GM19452 (cell line): ENCODE measurements at regions not wholly inside any gene's neighbourhood (a gene's known extent, or its start where the extent isn't known, plus 50 kb on each side); places are given as distances from the start of the nearest gene placed in this dataset.
"Not testable (repeated sequence)": the region's sequence is repeated elsewhere in the genome, so short reads cannot be mapped to it uniquely, and the experiment has no call there.

ENCODE experiments used
- ATAC-seq: cut with Tn5 transposase; IDR thresholded peaks from one replicate; pipeline ENCODE4 v1.9.1; 2021; ENCODE audit not compliant: unreplicated experiment

DNA sequence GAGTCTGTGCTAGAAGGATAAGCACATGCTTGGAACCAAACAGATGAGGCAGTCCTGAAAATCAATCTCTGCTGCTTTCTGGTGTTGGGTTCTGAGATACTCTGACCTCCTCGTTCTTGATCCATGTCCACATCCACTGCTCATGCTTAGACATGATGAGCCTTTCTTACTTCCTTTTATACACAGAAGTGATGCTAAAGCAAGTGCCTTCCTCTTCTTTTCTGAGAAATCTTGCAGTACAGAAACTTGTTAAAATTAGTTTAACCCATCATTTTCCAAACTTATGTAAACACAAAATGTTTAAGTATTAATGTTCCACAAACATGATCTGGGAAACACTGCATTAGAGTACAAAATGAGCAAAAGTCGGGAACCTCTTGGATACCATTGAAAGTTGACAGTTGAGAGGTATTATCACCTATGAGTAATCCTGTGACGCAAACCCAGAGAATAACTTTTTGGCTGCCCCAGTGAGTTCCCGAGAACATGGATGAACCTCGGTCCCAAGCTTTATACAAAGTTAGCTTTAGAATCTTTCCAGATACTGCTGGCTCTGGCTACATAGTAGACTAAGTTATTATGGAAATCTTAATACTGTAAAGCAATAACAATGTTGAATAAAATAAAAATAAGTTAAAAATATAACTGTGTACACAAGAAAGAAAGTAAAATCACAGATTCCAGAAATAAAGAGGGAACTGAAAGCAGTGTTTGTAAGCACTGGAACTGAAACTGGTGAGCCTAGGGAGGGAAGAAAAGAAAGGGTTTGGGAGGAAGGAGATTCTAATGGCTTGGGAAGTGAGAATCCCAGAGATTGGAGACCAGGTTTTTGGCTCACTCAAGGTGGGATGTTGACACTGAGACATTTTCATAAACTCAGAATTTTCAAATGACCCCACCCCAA, 429.3 kb upstream of the RUNX1 start:
- ATAC-seq, result no peak

DNA sequence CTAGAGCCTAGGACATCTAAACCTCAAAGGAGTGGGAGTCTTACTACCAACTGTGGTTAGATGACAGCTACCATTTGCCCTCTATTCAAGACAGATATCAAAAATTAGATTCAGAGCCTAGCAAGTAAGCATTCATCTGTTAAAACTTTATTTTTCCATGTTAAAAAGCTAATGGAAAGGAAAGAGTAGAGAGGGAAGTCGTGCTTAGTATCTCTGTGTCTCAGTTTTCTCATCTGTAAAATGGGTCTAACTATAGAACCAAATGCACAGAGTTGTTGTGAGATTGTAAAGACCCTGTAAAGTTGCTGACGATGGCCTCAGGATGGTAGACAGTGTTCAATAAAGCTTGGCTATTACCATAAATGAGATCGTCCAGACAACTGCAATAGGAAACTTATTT, 428.5 kb upstream of the RUNX1 start:
- no peak for ATAC-seq

DNA sequence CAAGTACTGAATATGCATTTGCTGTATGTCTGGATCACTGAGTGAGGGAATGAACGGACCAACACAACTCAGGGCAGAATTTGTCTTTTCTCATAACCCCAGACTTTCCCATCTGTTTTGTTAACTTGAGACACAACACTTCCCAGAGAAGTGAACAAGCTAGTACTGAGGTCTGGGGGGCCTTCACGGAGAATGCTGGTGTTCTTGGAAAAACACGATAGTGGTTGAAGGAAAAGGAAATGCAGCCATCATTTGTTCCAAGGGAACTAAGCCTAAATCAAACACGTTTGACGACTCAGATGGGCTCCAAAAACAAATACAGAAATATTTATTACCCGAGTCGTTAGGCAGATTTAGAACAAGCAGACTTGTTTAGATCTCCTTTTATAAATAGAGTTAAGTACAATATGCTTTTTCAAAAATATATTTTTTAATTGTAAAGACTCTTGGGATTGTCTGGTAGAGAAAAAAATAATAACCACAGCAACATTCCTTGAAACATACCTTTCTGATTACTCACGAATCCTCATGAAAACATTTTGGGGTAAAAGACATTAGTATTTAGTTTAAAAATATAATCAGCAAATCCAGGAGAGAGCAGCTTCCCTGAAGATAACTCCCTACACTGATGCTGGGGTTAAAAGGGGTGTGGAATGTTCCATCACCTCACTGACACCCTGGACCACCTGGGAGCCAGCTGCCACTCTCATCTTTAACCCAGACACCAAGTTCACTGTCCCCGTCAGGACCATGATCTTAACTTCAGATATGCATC, 427.7 kb upstream of the RUNX1 start:
- no peak for ATAC-seq

DNA sequence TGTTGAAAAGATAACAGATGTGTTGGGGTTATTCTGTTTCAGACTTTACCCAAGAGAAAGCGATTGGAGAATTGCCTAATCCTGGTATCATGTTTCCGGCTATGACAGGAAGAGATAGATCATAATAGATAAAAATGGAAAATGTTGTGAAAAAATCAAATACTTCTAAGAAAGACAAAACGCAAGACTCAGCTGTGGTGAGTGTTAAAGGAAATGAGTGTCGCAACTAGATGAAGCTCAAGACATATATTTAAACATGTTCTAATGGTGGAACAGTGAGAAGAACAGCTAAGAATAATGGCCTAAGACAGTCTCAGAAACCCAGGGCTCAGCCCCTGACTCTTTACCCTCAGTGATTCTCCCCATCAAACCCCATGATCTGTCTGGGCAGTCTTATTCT, 426.7 kb upstream of the RUNX1 start:
- ATAC-seq, result no peak

DNA sequence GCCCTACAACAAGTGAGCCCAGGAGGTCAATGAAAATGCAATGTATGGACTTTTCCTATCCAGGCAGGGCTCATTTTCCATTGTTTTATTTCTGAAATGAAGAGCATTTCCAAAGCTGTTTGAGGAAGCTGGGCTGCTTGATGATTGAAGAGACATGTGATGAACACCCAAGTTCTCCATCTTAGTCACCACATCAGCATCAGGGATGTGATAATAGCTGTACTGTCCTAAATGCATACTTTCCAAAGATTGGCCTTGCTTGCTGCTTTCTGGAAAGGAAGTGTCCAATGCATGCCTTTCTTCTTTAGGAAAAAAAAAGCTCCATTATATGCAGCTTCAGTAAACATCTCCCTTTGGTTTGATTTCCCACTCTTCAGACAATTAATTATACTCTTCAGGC, 425.9 kb upstream of the RUNX1 start:
- ATAC-seq, result no peak

DNA sequence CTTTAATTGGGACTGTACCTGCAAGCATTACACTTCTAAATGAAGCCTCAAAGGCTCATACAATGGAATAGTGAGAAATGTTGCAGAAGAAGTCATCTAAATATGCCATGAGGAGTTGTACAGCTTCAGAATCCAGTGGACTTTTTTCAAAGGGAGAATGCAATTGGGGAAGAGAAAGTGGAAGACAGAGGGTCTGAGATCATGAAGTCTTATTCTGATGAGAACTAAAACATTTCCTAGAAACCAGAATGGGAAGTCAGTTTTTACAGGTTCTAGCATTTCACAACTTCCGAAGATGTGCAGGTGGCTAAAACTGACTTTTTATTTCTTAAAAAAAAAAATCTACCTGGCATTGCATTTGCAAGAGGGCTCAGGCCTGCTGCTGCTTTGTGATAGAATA, 424.4 kb upstream of the RUNX1 start:
- ATAC-seq, result no peak

DNA sequence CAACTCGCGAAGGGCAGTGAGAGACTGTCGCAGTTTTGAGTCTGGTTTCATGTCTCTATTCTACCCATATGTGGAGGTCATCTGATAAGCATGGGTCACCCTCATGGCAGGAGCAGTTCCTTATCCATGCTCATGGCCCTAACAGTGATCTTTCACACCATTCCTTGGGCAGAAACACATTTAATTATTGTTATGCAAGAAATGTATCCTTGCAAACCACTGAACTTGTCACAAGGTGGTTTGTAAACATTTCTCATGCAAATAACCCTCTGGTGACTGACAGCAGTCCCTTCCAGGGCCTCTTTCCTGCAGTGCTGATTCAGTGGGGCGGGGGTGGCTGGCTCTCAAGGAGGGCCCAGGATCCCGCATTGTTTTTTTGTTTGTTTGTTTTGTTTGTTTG, 421.4 kb upstream of the RUNX1 start:
- ATAC-seq, result no peak

DNA sequence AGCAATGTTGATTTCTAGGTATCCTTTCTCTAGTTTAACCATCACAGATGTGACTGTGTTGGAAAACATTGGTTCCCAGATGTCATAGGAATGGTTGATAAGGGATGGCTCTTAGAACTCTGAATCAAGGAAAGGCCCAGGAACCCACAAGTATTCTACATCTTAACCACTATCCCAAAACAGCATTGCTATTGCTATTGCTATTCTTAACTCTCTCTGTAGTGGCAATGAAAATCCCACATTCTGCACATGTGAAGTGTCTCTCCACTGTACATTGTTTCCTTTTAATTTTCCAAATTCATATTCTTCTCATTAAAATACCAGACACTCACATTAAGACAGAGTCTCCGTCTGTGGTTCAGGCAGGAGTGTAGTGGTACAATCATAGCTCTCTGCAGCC, 420.4 kb upstream of the RUNX1 start:
- no peak for ATAC-seq

DNA sequence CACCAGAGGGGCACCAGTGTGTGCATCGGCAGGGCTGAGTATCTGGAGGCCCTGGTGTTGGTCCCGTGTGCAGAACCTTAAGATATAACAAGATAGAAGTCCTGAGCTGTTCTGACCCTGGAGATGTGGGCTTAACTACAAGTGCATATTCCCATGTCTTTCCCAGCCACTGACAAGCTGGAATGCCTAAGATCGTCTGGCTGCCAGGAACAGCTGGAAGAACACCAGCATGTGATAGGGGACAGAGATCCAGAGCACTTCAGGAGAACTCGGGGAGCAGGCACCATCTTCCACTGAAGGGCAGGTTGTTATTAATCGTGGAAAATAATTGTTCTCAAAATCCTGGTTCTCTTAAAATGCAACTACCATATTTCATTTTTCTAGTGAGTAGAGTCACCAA, 419.9 kb upstream of the RUNX1 start:
- no peak for ATAC-seq

DNA sequence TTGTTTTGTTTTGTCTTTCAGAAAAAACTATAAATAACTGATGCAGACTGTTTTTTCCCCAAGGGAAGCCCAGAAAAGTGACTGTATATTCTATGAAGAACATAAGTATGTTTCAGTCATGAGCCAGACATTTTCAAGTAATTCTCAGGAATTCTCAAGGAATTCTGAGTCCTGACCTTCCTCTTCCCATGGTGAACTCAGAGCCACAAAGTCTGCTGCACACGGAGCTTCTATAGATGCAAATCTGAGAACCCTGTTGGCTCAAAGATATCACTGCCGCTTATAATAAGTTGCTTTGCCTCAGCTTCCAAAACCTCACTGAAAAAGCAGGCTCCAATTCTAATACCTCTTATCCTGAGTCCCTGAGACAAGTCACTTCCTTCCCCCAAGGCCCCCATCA, 418.5 kb upstream of the RUNX1 start:
- ATAC-seq, result no peak

DNA sequence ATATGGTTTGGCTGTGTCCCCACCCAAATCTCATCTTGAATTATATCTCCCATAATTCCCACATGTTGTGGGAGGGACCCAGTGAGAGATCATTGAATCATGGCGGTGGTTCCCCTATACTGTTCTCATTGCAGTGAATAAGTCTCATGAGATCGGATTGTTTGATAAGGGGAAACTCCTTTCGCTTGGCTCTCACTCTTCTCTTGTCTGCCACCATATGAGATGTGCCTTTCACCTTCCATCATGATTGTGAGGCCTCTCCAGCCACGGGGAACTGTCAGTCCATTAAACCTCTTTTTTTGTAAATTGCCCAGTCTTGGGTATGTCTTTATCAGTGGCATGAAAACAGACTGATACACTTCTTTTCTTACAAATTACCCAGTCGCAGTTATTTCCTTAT, 417.6 kb upstream of the RUNX1 start:
- not testable (repeated sequence) for ATAC-seq

DNA sequence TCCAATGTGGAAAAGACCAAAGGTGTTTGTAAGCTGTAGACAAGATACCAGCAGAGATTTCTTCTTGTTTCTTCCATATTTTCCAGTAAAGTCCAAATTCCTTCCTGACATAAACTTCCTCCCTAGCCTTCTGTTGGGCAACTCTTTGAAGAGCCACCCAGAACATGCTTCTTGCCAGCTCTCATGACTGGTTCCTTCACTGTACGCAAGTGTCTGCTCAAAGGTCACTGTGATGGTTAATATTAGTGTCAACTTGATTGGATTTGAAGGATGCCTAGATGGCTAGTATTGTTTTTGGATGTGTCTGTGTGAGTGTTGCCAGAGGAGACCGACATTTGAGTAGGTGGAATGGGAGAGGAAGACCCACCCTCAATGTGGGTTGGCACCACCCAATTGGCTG, 416.6 kb upstream of the RUNX1 start:
- no peak for ATAC-seq

DNA sequence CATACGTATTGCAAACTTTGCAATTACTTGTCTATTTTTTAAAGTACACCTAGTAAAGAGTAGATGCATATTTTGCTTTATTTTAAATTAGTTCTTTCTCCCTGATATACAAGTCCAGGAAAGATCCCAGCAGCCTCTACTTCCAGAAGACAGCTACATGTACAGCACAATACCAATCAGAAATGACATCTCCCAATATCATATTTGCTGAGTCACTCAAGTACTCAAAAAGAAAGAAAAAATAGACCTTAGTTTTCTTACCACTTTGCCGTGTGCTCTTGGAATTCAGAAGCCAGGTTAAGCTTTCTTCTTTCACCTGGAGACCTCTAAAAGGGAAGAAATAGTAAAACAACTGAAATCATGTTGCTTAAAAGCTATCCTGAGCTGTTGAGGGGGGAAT, 412.6 kb upstream of the RUNX1 start:
- ATAC-seq, result no peak

DNA sequence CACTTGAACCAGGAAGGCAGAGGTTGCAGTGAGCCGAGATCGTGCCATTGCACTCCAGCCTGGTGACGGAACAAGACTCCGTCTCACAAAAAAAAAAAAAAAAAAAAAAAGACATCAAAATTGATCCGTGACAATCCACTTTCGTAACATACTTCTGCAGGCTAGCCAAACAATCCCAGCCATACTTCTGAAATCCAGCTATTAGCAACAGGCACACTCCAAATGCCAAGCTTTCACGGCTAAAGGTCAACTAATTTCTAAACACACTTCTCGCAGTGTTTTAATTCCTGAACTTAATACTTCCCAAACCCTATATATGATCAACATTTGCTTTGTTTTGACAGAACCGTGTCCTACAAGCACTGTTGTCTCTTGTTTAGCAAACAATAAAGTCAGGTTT, 411.3 kb upstream of the RUNX1 start:
- ATAC-seq, result no peak

DNA sequence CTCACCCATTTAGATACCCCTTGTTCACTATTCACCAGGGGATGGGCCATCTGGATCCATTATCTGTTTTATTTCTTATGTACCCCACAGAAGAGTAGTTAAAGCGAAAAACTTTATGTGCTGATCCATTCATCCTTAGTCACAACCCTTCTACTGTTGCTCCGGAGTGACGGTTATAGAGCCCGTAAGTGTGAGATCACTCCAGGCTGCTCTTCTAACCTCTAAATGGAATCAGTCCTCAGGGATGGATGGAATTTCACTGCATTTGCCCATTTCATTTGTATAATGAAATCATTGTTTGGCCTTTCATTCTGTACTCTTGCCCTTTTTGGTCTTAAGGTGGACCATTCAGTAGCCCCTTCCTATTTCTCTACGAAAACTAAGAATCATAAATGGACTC, 409.3 kb upstream of the RUNX1 start:
- no peak for ATAC-seq

DNA sequence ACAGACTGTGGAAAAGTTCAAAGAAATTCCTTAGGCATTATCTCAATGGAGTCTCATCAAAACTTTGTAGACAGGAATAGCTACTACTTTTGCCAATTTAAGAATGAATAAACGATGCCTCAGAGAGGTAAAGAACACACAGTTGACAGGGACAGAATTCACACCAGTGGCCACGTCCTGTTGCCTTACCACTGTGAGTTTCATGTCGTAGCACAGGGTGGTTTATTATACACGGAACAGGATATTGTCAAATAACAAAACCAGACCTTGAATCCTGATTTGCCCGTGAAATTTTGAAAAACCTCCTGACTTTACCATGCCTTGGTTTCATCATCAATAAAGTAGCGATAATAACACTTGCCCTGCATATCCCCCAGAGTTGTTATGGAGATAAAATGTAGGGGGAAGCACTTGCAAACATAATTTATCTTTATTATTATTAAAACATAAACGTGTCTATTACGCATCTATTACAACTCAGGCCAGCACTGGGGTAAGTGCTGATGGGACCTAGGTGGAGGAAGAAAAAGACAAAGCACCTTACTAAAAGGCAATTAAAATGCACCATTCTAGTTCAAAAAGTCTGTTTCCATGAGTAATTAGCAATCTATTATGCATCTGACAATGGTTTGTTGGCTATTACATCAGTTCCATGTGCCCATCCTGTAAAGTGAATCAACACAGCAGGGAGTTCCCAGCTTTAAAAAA, 408.1 kb upstream of the RUNX1 start:
- no peak for ATAC-seq

DNA sequence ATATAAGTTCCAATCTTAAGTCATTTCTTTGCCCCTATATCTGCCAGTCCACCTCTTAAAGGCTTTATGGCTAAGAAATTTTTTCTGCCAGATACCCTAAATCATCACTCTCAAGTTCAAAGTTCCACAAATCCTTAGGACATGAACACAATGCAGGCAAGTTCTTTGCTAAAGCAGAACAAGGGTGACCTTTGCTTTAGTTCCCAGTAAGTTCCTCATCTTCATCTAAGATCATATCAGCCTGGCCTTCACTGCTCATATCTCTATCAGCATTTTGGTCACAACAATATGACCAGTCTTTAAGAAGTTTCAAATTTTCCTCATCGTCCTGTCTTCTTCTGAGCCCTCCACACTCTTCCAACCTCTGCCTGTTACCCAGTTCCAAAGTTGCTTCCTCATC, 402.2 kb upstream of the RUNX1 start:
- ATAC-seq, result no peak

DNA sequence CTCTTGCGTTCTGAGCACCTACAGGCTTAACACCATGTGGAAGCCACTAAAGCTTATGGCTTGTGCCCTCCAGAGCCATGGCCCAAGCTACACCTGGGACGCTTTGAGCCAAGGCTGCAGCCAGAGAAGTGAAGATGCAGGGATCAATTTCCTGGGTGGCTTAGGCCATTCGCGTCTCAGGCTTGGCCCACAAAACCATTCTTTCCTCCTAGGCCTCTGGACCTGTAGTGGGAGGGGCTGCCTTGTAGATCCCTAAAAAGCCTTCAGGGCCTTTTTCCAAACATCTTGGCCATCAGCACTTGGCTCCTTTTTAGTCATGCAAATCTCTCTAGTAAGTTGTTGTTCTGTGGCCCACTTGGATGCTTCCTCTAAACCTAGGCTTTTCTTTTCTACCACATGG, 401.7 kb upstream of the RUNX1 start:
- ATAC-seq, result no peak

DNA sequence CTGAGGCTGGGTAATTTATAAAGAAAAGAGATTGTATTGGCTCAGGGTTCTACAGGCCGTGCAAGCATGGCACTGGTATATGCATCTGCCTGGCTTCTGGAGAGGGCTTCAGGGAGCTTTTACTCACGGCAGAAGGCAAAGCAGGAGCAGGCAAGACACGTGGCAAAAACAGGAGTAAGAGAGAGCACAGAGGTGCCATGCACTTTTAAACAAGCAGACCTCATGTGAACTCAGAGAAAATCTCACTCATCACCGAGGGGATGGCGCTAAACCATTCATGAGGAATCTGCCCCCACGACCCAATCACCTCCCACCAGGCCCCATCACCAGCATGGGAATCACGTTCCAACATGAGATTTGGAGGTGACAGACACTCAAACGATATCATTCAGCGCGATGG, 400.7 kb upstream of the RUNX1 start:
- ATAC-seq, result no peak

DNA sequence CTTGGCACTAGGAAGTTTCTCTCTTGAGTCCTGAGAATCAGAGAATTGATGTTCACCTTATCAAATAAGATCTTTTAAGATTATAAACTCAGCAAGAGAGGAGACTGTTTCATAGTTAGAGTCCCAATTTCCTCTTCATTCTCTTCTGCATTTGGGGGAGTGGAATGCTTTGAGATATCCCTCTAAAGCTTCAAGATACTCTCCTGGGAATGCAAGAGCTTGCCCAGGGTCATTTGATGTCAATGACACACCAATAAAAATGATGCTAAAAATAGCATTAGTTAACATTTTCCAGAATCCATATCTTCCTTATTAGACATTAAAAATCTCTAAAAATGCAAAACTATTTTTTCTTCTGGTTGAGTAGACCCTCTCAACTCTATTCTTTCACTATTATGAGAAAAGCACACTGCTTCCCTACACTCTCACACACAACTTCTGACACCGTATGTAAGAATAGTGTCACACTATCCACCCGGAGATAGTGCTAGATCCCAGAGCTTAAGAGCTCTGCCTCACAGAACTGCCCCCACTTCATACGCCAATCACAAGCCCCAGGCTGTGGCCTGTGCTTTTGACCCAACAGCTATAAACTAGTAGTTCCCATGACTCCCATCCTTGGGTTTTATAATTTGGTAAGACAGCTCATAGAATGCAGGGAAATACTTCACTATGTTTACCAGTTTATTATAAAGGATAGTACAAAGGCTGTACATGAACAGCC, 399.9 kb upstream of the RUNX1 start:
- no peak for ATAC-seq

DNA sequence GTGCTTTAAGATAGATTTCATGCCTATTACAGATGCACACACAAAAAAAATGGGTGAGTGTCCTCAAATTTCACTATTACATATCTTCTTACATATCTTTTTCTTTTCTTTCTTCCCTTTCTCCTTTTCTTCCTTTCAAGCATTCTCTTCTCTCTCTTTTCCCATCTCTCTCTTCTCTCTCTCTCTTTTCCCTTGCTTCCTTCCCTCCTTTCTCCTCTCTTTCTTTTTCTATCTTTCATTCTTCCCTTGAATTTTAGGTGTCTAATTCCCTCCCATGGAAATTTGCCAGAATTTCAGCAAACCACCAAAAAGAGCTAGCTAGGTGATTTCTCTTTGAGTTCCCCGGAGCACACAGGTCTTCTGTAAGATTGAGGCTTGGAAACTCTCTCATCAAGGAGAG, 395.3 kb upstream of the RUNX1 start:
- no peak for ATAC-seq
